IMR-90 (cell line): ENCODE measurements at regions not wholly inside any gene's neighbourhood (a gene's known extent, or its start where the extent isn't known, plus 50 kb on each side); places are given as distances from the start of the nearest gene placed in this dataset.

Experiments used
- ATAC-seq: fragments of 200-7000 bp; cut with Tn5 transposase; 2 replicates; pipeline ENCODE4 v1.9.1; 2020; ENCODE audit warnings: low read depth, mild to moderate bottlenecking, moderate library complexity
- BruUV-seq: library from RNA; stranded (reverse); fragments of 400-500 nt; replicated peaks from 2 replicates; lab custom pipeline; 2021; lab: Mats Ljungman, UMichigan
- CTCF ChIA-PET: fragments of 300-600 bp; formaldehyde crosslinking; extraction: SDS; loops from one replicate; lab custom pipeline; 2021; ENCODE audit warnings: antibody characterized with exemption; lab: Yijun Ruan, JAX
- POLR2A ChIA-PET: fragments of 300-600 bp; sonication (Branson Sonifier 250); formaldehyde crosslinking; loops from one replicate; lab custom pipeline; 2022; ENCODE audit warnings: antibody characterized with exemption; ENCODE audit not compliant: unreplicated experiment; lab: Charles Lee
- DNase-seq: peaks from one replicate; pipeline ENCODE4 v3.0.0; 2013
- H2AFZ ChIP-seq: replicated peaks from 2 replicates; pipeline ENCODE3; 2013; ENCODE audit warnings: low read length, mild to moderate bottlenecking; ENCODE audit not compliant: poor library complexity
- H2AK5ac ChIP-seq: 2 replicates; pipeline ENCODE4 v1.6.1; 2013; ENCODE audit warnings: low read depth, low read length, inconsistent platforms
- H2AK9ac ChIP-seq: replicated peaks from 2 replicates; pipeline ENCODE3; 2013; ENCODE audit warnings: mild to moderate bottlenecking, low read depth, low read length, moderate library complexity; ENCODE audit not compliant: poor library complexity
- H2BK120ac ChIP-seq: 2 replicates; pipeline ENCODE4 v1.6.1; 2013; ENCODE audit warnings: low read depth, low read length, inconsistent platforms
- H2BK15ac ChIP-seq: 3 replicates; pipeline ENCODE4 v1.6.1; 2013; ENCODE audit warnings: low read depth, low read length, inconsistent platforms
- H2BK20ac ChIP-seq: 2 replicates; pipeline ENCODE4 v1.6.1; 2013; ENCODE audit warnings: low read depth, mild to moderate bottlenecking, inconsistent platforms, low read length, moderate library complexity
- H2BK5ac ChIP-seq: 2 replicates; pipeline ENCODE4 v1.6.1; 2013; ENCODE audit warnings: mild to moderate bottlenecking, low read depth, low read length, inconsistent platforms; ENCODE audit not compliant: poor library complexity, severe bottlenecking
- H3K14ac ChIP-seq: replicated peaks from 2 replicates; pipeline ENCODE4 v1.6.1; 2013; ENCODE audit warnings: low read depth, low read length, inconsistent platforms
- H3K18ac ChIP-seq: 2 replicates; pipeline ENCODE4 v1.6.1; 2013; ENCODE audit warnings: low read depth, low read length, control low read depth
- H3K23ac ChIP-seq: 2 replicates; pipeline ENCODE4 v1.6.1; 2013; ENCODE audit warnings: low read depth, low read length, inconsistent platforms
- H3K27ac ChIP-seq: 2 replicates; pipeline ENCODE4 v1.5.1; 2013; ENCODE audit warnings: mild to moderate bottlenecking, control low read depth, low read length; ENCODE audit not compliant: insufficient read depth
- H3K27me3 ChIP-seq: 2 replicates; pipeline ENCODE4 v1.6.1; 2013; ENCODE audit warnings: low read length; ENCODE audit not compliant: control insufficient read depth, insufficient read depth
- H3K36me3 ChIP-seq: 2 replicates; pipeline ENCODE4 v1.6.1; 2013; ENCODE audit warnings: low read length, mixed read lengths; ENCODE audit not compliant: control insufficient read depth, insufficient read depth
- H3K4ac ChIP-seq: 2 replicates; pipeline ENCODE4 v1.6.1; 2013; ENCODE audit warnings: low read depth, low read length, inconsistent platforms
- H3K4me1 ChIP-seq: 2 replicates; pipeline ENCODE4 v1.6.1; 2013; ENCODE audit warnings: low read length, mixed read lengths; ENCODE audit not compliant: control insufficient read depth, insufficient read depth
- H3K4me2 ChIP-seq: 2 replicates; pipeline ENCODE4 v1.6.1; 2013; ENCODE audit warnings: low read depth, mild to moderate bottlenecking, control low read depth, low read length, moderate library complexity
- H3K4me3 ChIP-seq: 2 replicates; pipeline ENCODE4 v1.5.1; 2013; ENCODE audit warnings: low read depth, mild to moderate bottlenecking, control low read depth, low read length, moderate library complexity; ENCODE audit not compliant: insufficient read depth
- H3K56ac ChIP-seq: 2 replicates; pipeline ENCODE4 v1.6.1; 2013; ENCODE audit warnings: low read length, inconsistent platforms; ENCODE audit not compliant: insufficient read depth; ENCODE audit errors: extremely low read depth
- H3K79me1 ChIP-seq, 2 experiments: 2 replicates each; pipeline ENCODE4 v1.6.1; 2013; ENCODE audit warnings: low read length in 2 of 2, inconsistent platforms in 1 of 2, low read depth in 1 of 2
- H3K9ac ChIP-seq: 2 replicates; pipeline ENCODE4 v1.6.1; 2013; ENCODE audit warnings: low read depth, low read length, control low read depth
- H3K9me1 ChIP-seq: 2 replicates; pipeline ENCODE4 v1.6.1; 2013; ENCODE audit warnings: low read length, inconsistent platforms; ENCODE audit not compliant: insufficient read depth
- H3K9me3 ChIP-seq: 2 replicates; pipeline ENCODE4 v1.6.1; 2013; ENCODE audit warnings: low read length; ENCODE audit not compliant: control insufficient read depth, insufficient read depth
- H4K20me1 ChIP-seq: 2 replicates; pipeline ENCODE4 v1.6.1; 2013; ENCODE audit warnings: low read length, inconsistent platforms; ENCODE audit not compliant: insufficient read depth
- H4K5ac ChIP-seq: 2 replicates; pipeline ENCODE4 v1.6.1; 2013; ENCODE audit warnings: mild to moderate bottlenecking, low read depth, low read length, control low read depth
- H4K8ac ChIP-seq, 2 experiments: 2 replicates each; pipeline ENCODE4 v1.6.1; 2013; ENCODE audit warnings: low read depth in 2 of 2, low read length in 2 of 2, control low read depth in 1 of 2, inconsistent platforms in 1 of 2
- H4K91ac ChIP-seq: 2 replicates; pipeline ENCODE4 v1.6.1; 2013; ENCODE audit warnings: low read depth, low read length, inconsistent platforms; ENCODE audit not compliant: insufficient read depth
- BHLHE40 ChIP-seq: fragments of 150-350 bp; IDR thresholded peaks from 2 replicates; pipeline ENCODE4 v1.6.1; 2016; ENCODE audit warnings: mild to moderate bottlenecking, low read depth, low read length
- CEBPB ChIP-seq: IDR thresholded peaks from 2 replicates; pipeline ENCODE4 v1.6.1; 2012; ENCODE audit warnings: low read depth, low read length, improper control_type of control experiment
- CHD1 ChIP-seq: IDR thresholded peaks from 2 replicates; pipeline ENCODE4 v1.6.1; 2012; ENCODE audit warnings: low read depth, low read length, improper control_type of control experiment
- MAFK ChIP-seq: IDR thresholded peaks from 2 replicates; pipeline ENCODE4 v1.6.1; 2012; ENCODE audit warnings: low read depth, low read length, improper control_type of control experiment
- MAZ ChIP-seq: IDR thresholded peaks from 2 replicates; pipeline ENCODE4 v1.6.1; 2012; ENCODE audit warnings: low read depth, mild to moderate bottlenecking, low read length, improper control_type of control experiment, moderate library complexity, borderline replicate concordance
- RAD21 ChIP-seq: IDR thresholded peaks from 2 replicates; pipeline ENCODE4 v1.6.1; 2012; ENCODE audit warnings: low read length, improper control_type of control experiment
- RCOR1 ChIP-seq: IDR thresholded peaks from 2 replicates; pipeline ENCODE4 v1.6.1; 2012; ENCODE audit warnings: mild to moderate bottlenecking, low read length, improper control_type of control experiment; ENCODE audit not compliant: insufficient replicate concordance
- WGBS, 2 experiments: methylation state at CpG; one replicate each; pipeline versions ENCODE4 v1.1.5 to v1.1.7; 2013; ENCODE audit warnings: missing lambda C conversion rate in 2 of 2; ENCODE audit not compliant: insufficient read length in 1 of 2; ENCODE audit errors: extremely low coverage in 2 of 2; 5-methylcytosine and 5-hydroxymethylcytosine counted together
- dilution Hi-C: fragments of 300-500 bp; cut with HindIII; formaldehyde crosslinking; loops from one replicate; pipeline ENCODE4 v1.14.3; 2018; ENCODE audit warnings: low sequenced_read_pairs; ENCODE audit not compliant: unreplicated experiment
- in situ Hi-C: fragments of 300-500 bp; cut with MboI; formaldehyde crosslinking; loops from 3 replicates; pipeline ENCODE4 v1.14.3; 2019; ENCODE audit warnings: low sequenced_read_pairs, inconsistent platforms, mixed read lengths
- intact Hi-C: fragments of 100-400 bp; cut with micrococcal nuclease; formaldehyde crosslinking; loops from 2 replicates; pipeline ENCODE4 v1.10.0; 2022
- TF ChIP-seq, protein P1 (sequence below): fragments of 150-350 bp; IDR thresholded peaks from 2 replicates; pipeline ENCODE4 v1.6.1; 2016; ENCODE audit warnings: low read depth, mild to moderate bottlenecking, low read length, moderate library complexity, borderline replicate concordance
- TF ChIP-seq, protein P2 (sequence below): fragments of 150-350 bp; IDR thresholded peaks from 2 replicates; pipeline ENCODE4 v1.6.1; 2017; ENCODE audit warnings: mild to moderate bottlenecking, antibody characterized with exemption, low read length, low read depth

DNA sequence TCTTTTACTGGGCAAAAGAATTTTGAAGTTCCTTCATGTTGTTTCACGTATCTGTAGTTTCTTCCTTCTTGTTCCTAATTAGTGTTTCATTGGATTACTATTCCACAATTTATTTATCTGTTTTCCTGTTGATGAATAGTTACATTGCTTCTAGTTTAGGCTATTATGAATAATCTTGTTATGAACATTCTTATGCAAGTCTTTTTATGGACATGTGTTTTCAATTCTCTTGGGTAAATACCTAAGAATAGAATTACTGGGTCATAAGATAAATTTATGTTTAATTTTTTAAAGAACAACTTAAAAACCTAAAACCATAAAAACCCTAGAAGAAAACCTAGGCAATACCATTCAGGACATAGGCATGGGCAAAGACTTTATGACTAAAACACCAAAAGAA, 70.9 kb upstream of the RXFP1 start:
- Histone ChIP-seq H3K23ac (no peak overlapping the region), H4K91ac (no peak overlapping the region), H2AK5ac (no peak overlapping the region), H3K27me3 (no peaks in the 10 kb centered on the region), H2BK20ac (no peak overlapping the region), H3K27ac (no peak overlapping the region), H3K9ac (no peak overlapping the region), H4K5ac (no peak overlapping the region), H3K4me1 (no peaks in the 10 kb centered on the region), H3K4me2 (no peak overlapping the region), H2BK120ac (no peak overlapping the region), H2AFZ (no peak overlapping the region), H3K14ac (no peak overlapping the region), H4K20me1 (no peaks in the 10 kb centered on the region), H3K18ac (no peak overlapping the region), H2AK9ac (no peak overlapping the region), H4K8ac (no peak overlapping the region), H3K9me1 (no peaks in the 10 kb centered on the region), H3K4me3 (no peak overlapping the region), H3K9me3 (no peaks in the 10 kb centered on the region), H2BK5ac (no peak overlapping the region), H3K79me1 (no peaks in the 10 kb centered on the region), H3K36me3 (no peaks in the 10 kb centered on the region), H3K4ac (no peak overlapping the region), H2BK15ac (no peak overlapping the region), H3K56ac (no peak overlapping the region)
- intact Hi-C loops, result no loop called here
- dilution Hi-C loops, result no loop called here
- WGBS, 2 experiments, result no CpG with 5 or more reads among the region's 1 CpG
- in situ Hi-C loops, result no loop called here
- ChIA-PET POLR2A (no interaction called here), CTCF (no interaction called here)
- DNase-seq, result no peak
- BruUV-seq, result no TSS peak
- no peak for ATAC-seq
- TF ChIP-seq RAD21 (no peak), CEBPB (no peak), RCOR1 (no peak), BHLHE40 (no peak), MAFK (no peak), CHD1 (no peak), MAZ (no peak)
- TF ChIP-seq, protein P1, sequence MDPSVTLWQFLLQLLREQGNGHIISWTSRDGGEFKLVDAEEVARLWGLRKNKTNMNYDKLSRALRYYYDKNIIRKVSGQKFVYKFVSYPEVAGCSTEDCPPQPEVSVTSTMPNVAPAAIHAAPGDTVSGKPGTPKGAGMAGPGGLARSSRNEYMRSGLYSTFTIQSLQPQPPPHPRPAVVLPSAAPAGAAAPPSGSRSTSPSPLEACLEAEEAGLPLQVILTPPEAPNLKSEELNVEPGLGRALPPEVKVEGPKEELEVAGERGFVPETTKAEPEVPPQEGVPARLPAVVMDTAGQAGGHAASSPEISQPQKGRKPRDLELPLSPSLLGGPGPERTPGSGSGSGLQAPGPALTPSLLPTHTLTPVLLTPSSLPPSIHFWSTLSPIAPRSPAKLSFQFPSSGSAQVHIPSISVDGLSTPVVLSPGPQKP, result no peak
- TF ChIP-seq, protein P2, sequence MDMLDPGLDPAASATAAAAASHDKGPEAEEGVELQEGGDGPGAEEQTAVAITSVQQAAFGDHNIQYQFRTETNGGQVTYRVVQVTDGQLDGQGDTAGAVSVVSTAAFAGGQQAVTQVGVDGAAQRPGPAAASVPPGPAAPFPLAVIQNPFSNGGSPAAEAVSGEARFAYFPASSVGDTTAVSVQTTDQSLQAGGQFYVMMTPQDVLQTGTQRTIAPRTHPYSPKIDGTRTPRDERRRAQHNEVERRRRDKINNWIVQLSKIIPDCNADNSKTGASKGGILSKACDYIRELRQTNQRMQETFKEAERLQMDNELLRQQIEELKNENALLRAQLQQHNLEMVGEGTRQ, result no peak
